Mesendoderm (in vitro differentiated cells): ENCODE measurements at regions not wholly inside any gene's neighbourhood (a gene's known extent, or its start where the extent isn't known, plus 50 kb on each side); places are given as distances from the start of the nearest gene placed in this dataset.

Source experiments
- DNase-seq: peaks from one replicate; pipeline ENCODE4 v3.0.0; 2013
- H2AK5ac ChIP-seq: 2 replicates; pipeline ENCODE4 v1.6.1; 2013; ENCODE audit warnings: low read length, inconsistent platforms
- H2BK120ac ChIP-seq: 2 replicates; pipeline ENCODE4 v1.6.1; 2013; ENCODE audit warnings: low read depth, mild to moderate bottlenecking, low read length, moderate library complexity, mixed read lengths
- H2BK15ac ChIP-seq: replicated peaks from 2 replicates; pipeline ENCODE4 v1.6.1; 2013; ENCODE audit warnings: low read depth, mild to moderate bottlenecking, moderate library complexity
- H2BK5ac ChIP-seq: 2 replicates; pipeline ENCODE4 v1.6.1; 2013; ENCODE audit warnings: low read length, inconsistent platforms
- H3K18ac ChIP-seq: 2 replicates; pipeline ENCODE4 v1.6.1; 2013; ENCODE audit warnings: mild to moderate bottlenecking, low read length, mixed read lengths
- H3K23ac ChIP-seq: one replicate; pipeline ENCODE4 v1.6.1; 2013; ENCODE audit warnings: low read length
- H3K27ac ChIP-seq: 2 replicates; pipeline ENCODE4 v1.5.1; 2013; ENCODE audit warnings: low read depth, mild to moderate bottlenecking, inconsistent platforms, low read length, moderate library complexity
- H3K27me3 ChIP-seq: 2 replicates; pipeline ENCODE4 v1.6.1; 2013; ENCODE audit warnings: low read length, control low read depth, mild to moderate bottlenecking, inconsistent platforms; ENCODE audit not compliant: insufficient read depth, poor library complexity
- H3K36me3 ChIP-seq: 2 replicates; pipeline ENCODE4 v1.6.1; 2013; ENCODE audit warnings: low read length, inconsistent platforms; ENCODE audit not compliant: control insufficient read depth, insufficient read depth
- H3K4ac ChIP-seq: one replicate; pipeline ENCODE4 v1.6.1; 2013; ENCODE audit warnings: low read depth, mild to moderate bottlenecking, low read length, moderate library complexity
- H3K4me1 ChIP-seq: 2 replicates; pipeline ENCODE4 v1.6.1; 2013; ENCODE audit warnings: low read depth, low read length, inconsistent platforms; ENCODE audit not compliant: control insufficient read depth
- H3K4me2 ChIP-seq: 2 replicates; pipeline ENCODE4 v1.6.1; 2013; ENCODE audit warnings: low read length
- H3K4me3 ChIP-seq: 2 replicates; pipeline ENCODE4 v1.5.1; 2013; ENCODE audit warnings: mild to moderate bottlenecking, low read length
- H3K56ac ChIP-seq: one replicate; pipeline ENCODE4 v1.6.1; 2013; ENCODE audit warnings: low read length
- H3K79me1 ChIP-seq: 2 replicates; pipeline ENCODE4 v1.6.1; 2013; ENCODE audit warnings: low read length, inconsistent platforms
- H3K79me2 ChIP-seq: 2 replicates; pipeline ENCODE4 v1.6.1; 2013; ENCODE audit warnings: mild to moderate bottlenecking, low read length; ENCODE audit not compliant: control insufficient read depth, insufficient read depth
- H3K9ac ChIP-seq: 2 replicates; pipeline ENCODE4 v1.6.1; 2013; ENCODE audit warnings: low read length, inconsistent platforms
- H4K5ac ChIP-seq: one replicate; pipeline ENCODE4 v1.6.1; 2013; ENCODE audit warnings: low read length
- H4K8ac ChIP-seq: one replicate; pipeline ENCODE4 v1.6.1; 2013; ENCODE audit warnings: low read depth, mild to moderate bottlenecking, control low read depth, low read length, moderate library complexity
- WGBS: extraction: QIAGEN DNeasy Blood & Tissue Kit; methylation state at CpG from one replicate; pipeline ENCODE4 v1.1.7; 2013; ENCODE audit warnings: low lambda C conversion rate, missing lambda C conversion rate; ENCODE audit not compliant: insufficient coverage; ENCODE audit errors: extremely low coverage; 5-methylcytosine and 5-hydroxymethylcytosine counted together

DNA sequence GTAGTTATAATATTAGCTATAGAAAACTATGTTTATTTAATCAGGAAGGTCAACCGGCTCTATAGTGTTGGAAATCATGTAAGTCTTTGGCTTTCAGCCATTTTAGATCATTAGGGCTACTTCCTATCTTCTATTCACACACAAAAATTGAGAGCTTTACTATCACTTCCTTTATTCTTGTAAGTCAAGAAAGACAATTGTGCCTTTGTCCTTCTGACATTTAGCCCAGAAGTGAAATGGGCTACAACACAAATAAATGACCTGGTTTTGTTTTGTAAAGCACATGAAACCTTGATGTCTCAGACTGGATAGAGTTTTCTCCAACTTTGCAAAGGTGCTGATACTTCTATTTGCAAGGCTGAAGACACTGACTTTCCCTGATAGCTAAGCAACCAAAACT lies 122.4 kb upstream of the ACSL4 start:
- Histone ChIP-seq H2AK5ac (no peak overlapping the region), H3K79me2 (no peaks in the 10 kb centered on the region), H3K18ac (no peak overlapping the region), H3K27ac (no peak overlapping the region), H3K56ac (no peak overlapping the region), H2BK120ac (no peak overlapping the region), H3K79me1 (no peaks in the 10 kb centered on the region), H2BK15ac (no peak overlapping the region), H3K4me1 (no peaks in the 10 kb centered on the region), H4K8ac (no peak overlapping the region), H3K9ac (no peak overlapping the region), H3K4ac (no peak overlapping the region), H4K5ac (no peak overlapping the region), H3K36me3 (no peaks in the 10 kb centered on the region), H3K4me3 (no peak overlapping the region), H2BK5ac (no peak overlapping the region), H3K23ac (no peak overlapping the region), H3K27me3 (no peaks in the 10 kb centered on the region), H3K4me2 (no peak overlapping the region)
- WGBS: no CpG with 5 or more reads among the region's 1 CpG
- DNase-seq: no peak

DNA sequence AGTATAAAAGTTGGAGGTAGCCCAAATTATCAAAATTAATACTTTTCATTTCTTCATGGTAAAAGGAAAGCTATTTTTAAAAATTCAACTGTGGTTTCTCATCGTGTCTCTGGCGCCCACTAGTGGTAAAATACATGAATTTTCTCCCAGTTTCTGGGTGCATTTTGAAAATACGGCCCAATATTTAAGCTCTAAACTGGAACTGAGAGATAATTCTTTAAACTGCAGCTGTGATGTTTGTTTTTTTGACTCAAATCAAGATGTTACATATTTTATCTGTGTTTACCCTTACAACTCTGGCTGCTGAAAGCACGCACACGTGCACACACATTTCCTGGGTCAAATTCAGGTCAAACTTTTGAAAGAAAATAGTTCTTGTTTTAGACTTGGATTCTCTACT lies 123.9 kb upstream of the ACSL4 start:
- Histone ChIP-seq H3K18ac (no peak overlapping the region), H3K27me3 (no peaks in the 10 kb centered on the region), H4K5ac (no peak overlapping the region), H3K79me1 (no peaks in the 10 kb centered on the region), H3K4me3 (no peak overlapping the region), H3K36me3 (no peaks in the 10 kb centered on the region), H4K8ac (peak overlapping the region; percentile 76), H3K79me2 (no peaks in the 10 kb centered on the region), H3K56ac (no peak overlapping the region), H2BK15ac (no peak overlapping the region), H3K4me2 (no peak overlapping the region), H3K9ac (no peak overlapping the region), H2BK5ac (no peak overlapping the region), H2BK120ac (no peak overlapping the region), H3K4ac (no peak overlapping the region), H3K4me1 (no peaks in the 10 kb centered on the region), H2AK5ac (no peak overlapping the region), H3K27ac (no peak overlapping the region), H3K23ac (no peak overlapping the region)
- no CpG with 5 or more reads among the region's 5 CpGs for WGBS
- no peak for DNase-seq

DNA sequence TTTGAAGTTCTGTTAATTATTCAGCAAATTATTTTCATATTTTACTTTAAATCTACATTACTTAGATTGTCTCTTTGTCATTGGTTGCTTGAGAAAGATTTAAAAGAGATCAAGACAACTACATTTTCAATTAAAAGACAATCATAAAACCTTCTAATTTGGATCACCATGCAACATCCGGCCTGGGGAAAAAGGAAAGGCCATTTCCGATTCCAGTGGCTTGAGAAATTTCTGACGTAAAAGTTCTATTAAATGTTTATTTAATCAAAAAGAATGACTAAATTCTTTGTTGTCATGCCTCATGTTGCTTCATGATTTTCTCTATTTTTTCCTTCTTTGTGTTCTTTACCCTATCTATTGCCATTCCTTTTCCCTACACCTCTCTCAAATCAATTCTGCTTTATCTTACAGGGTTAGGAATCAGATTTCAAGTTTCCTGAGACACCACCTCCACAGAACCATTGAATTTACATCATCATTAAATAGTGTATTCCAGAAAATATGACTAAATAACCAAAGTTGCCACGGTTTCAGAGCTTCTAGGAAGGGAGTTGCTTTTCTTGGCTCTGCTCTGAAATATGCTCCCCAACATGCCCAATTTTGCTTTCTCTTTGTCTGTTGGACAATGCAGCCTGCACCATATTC lies 124.6 kb upstream of the ACSL4 start:
- Histone ChIP-seq H3K4me2 (no peak overlapping the region), H2AK5ac (no peak overlapping the region), H3K27me3 (no peaks in the 10 kb centered on the region), H3K36me3 (no peaks in the 10 kb centered on the region), H3K27ac (no peak overlapping the region), H3K18ac (no peak overlapping the region), H4K8ac (no peak overlapping the region), H2BK120ac (no peak overlapping the region), H3K79me2 (no peaks in the 10 kb centered on the region), H3K4me3 (no peak overlapping the region), H2BK15ac (no peak overlapping the region), H2BK5ac (no peak overlapping the region), H3K9ac (no peak overlapping the region), H3K56ac (no peak overlapping the region), H4K5ac (no peak overlapping the region), H3K79me1 (no peaks in the 10 kb centered on the region), H3K23ac (no peak overlapping the region), H3K4me1 (no peaks in the 10 kb centered on the region), H3K4ac (no peak overlapping the region)
- no peak for DNase-seq
- no CpG with 5 or more reads among the region's 4 CpGs for WGBS

- WGBS: no CpG with 5 or more reads among the region's 5 CpGs
Observed at GRCh38 chrX:109858602-109859341, 125.7 kb upstream of the ACSL4 start.

GRCh38 chrX:109859651-109860050 lies 126.6 kb upstream of the ACSL4 start:
- Histone ChIP-seq H3K27me3 (no peaks in the 10 kb centered on the region), H4K5ac (no peak overlapping the region), H3K4me1 (no peaks in the 10 kb centered on the region), H2BK120ac (no peak overlapping the region), H3K56ac (no peak overlapping the region), H2BK5ac (no peak overlapping the region), H3K18ac (no peak overlapping the region), H3K36me3 (no peaks in the 10 kb centered on the region), H2AK5ac (no peak overlapping the region), H3K79me2 (no peaks in the 10 kb centered on the region), H3K23ac (no peak overlapping the region), H3K79me1 (no peaks in the 10 kb centered on the region), H4K8ac (no peak overlapping the region), H2BK15ac (no peak overlapping the region), H3K4me2 (no peak overlapping the region), H3K9ac (no peak overlapping the region), H3K27ac (no peak overlapping the region), H3K4ac (no peak overlapping the region), H3K4me3 (no peak overlapping the region)
- WGBS: no CpG with 5 or more reads among the region's 2 CpGs
- peak; percentile 5 for DNase-seq

More at GRCh38 chrX:109858602-109859341, 125.7 kb upstream of the ACSL4 start:
- H3K4me1 ChIP-seq: no peaks in the 10 kb centered on the region
- H3K23ac ChIP-seq: no peak overlapping the region
- H3K56ac ChIP-seq: no peak overlapping the region
- DNase-seq: no peak
- no peak overlapping the region for H3K9ac ChIP-seq
- no peak overlapping the region for H2BK15ac ChIP-seq
- H3K79me2 ChIP-seq: no peaks in the 10 kb centered on the region
- H4K5ac ChIP-seq: no peak overlapping the region
- H3K4me3 ChIP-seq: no peak overlapping the region
- no peak overlapping the region for H4K8ac ChIP-seq
- H3K27me3 ChIP-seq: no peaks in the 10 kb centered on the region
- no peaks in the 10 kb centered on the region for H3K79me1 ChIP-seq
- no peak overlapping the region for H3K4ac ChIP-seq
- H2BK5ac ChIP-seq: no peak overlapping the region
- H2BK120ac ChIP-seq: no peak overlapping the region
- no peak overlapping the region for H3K18ac ChIP-seq
- H2AK5ac ChIP-seq: no peak overlapping the region
- no peaks in the 10 kb centered on the region for H3K36me3 ChIP-seq
- H3K4me2 ChIP-seq: no peak overlapping the region
- no peak overlapping the region for H3K27ac ChIP-seq
